ENCODE measurements at regions not wholly inside any gene's neighbourhood (a gene's known extent, or its start where the extent isn't known, plus 50 kb on each side); places are given as distances from the start of the nearest gene placed in this dataset.

DNA sequence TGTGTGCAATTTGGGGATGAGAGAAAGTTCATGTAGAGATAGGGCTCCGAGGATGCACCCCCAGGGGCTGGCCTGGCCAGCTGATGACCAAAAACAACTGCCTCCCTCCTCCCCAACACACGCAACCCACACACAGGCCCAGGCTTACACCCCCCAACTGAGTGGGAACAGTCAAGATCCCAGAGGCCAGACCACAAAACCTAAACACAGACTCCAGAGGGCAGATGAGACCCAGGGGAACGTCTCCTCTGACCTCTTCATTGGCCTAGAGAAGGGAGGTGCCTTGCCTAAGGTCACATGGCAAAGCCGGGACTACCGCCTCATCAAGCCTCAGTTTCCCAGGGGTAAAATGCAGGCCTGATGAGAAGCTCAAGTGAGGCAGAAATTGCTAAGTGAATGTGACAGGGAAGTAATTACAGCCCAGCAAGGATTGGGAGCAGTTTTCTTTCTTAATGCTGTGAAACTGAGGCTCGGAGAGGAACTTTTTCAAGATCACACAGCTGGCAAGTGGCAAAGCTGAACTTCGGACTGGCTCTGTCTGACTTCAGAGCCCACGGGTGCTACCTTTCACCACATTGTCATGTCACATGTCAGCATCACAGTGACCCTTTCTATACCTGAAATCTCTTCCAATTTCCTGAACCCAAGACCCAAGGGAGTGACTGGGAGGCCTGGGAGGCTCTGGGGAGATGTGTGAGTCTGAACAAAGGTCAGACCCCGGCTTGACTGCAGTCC, 69.9 kb upstream of the WNT11 start:
- no peak for DNase-seq

DNA sequence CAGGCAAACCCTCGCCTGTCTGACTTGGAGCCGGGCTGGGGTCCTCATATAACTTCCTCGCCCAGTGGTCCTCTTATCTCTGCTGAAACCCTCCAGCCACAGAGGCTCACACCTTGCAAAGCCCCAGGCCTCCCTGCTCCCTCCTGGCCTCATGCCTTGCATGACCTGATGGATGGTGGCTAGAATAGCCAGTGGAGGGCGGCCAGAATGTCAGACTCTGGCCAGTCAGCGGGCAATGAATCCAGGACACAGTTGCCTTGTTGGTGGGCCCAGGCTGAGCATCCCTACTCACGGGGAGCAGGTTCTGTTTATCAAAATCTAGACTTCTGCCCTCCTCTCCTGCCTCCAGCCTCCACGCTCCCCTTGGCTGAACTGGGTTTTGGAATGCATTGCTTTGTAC, 69.1 kb upstream of the WNT11 start:
- DNase-seq, result no peak

DNA sequence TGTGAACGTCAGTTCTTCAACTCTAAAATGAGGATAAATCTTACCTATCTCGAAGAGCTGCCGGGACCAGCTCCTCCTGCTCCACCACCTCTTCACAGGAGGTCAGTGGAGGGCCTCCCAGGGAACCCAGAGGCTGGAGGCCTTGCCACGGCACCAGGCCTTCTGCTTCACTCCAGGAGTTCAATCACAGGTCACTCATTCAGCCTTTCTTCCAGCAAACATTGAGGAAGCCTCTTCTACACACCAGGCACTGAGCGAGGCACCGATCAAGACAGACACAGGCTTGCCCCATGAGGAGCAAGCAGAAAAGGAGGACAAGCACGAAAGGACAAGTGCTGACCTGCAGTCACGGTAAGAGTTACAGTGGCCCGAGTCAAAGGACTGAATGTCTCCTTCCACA, 64.8 kb upstream of the WNT11 start:
- no peak for DNase-seq

DNA sequence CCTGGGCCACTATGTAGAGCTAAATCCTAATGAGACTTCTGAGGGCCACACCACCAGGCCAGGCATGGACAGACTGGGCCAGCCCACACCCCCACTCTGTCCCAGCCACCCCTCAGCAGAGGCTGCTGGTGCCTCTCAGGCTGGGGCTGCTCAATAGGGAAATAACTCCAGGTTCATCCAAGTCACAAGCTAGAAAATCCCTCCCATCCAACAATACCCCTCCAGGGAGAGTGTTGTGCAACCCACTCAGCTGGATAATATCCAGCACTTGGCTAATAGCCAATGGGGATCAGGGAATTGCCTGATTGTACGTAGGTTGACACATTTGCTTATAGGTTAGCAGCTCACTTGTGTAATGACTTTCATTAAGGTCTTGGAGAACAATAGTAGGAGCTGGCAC, 64.1 kb upstream of the WNT11 start:
- DNase-seq, result no peak

DNA sequence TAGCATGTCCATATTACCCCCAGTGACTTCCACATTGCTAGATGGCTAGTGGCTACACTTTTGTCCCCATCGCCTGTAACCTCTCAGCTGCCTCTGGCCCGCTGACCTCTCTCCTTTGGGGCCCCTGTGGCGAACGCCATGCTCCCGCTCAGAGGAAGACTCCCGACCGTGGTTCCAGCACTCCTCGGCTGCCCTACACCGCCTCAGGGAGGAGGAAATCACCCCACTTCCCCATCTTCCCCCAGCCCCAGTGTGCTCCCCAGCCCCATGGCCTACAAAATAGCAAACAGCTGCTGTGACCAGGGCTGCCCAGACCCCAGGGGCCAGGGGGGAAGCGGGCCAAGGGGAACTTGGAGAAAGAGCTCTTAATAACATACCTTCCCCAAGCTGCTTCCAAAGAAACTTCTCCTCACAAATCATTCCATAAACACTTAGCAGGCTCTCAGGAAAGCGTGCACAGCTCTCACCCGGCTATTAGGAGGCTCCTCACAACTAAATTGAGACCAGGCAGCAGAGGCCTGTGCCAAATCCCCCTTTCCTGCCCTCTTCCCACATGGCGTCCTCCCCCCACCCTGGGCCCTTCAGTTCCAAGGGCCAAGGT, 63.5 kb upstream of the WNT11 start:
- no peak for DNase-seq

DNA sequence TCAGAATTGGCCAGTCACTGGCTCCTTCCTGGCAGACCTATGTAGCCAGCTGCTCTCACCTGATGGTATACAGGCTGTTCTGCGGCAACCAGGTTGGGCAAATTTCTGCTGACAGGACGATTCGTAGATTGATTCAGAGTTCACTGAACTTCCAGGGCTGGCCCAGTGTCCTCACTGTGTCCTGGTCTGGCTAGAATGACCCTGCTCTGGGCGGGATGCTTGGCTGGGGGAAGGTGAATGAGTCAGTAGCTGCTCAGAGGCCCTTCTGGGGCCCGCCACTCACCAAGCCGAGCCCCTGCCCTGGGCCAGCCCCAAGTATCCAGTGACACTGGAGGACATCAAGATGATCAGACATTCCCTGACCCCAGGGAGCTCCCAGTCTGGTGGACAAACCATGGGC, 62.9 kb upstream of the WNT11 start:
- DNase-seq, result no peak

DNA sequence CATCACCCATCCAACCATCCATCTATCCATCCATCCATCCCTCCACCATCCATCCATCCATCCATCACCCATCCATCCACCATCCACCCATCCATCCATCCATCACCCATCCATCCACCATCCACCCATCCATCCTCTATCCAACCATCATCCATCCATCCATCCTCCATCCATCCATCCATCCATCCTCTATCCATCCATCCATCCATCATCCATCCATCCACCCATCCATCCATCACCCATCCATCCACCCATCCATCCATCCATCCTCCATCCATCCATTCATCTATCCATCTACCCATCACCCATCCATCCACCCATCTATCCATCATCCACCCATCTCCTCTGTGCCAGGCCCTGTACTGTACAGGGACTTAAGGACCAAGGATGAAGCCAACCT, 62.2 kb upstream of the WNT11 start:
- no peak for DNase-seq

DNA sequence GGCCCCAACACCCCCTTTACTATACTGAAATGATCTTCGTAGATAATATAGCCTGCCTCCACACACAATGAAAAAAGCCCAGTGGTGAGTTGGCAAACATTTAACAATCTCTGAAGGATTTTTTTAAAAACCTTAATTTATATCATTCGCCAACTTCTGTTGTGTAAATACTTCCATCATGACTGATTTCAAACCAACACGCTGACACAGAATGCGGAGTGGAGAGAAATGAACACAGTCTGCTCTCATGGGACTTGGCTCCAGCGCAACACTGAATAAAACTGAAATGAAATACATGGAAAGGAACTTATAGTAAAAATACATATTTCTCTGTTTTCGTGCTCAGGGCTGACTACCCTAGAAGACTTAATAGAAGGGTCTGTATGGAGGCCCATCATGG, 61.3 kb upstream of the WNT11 start:
- no peak for DNase-seq

DNA sequence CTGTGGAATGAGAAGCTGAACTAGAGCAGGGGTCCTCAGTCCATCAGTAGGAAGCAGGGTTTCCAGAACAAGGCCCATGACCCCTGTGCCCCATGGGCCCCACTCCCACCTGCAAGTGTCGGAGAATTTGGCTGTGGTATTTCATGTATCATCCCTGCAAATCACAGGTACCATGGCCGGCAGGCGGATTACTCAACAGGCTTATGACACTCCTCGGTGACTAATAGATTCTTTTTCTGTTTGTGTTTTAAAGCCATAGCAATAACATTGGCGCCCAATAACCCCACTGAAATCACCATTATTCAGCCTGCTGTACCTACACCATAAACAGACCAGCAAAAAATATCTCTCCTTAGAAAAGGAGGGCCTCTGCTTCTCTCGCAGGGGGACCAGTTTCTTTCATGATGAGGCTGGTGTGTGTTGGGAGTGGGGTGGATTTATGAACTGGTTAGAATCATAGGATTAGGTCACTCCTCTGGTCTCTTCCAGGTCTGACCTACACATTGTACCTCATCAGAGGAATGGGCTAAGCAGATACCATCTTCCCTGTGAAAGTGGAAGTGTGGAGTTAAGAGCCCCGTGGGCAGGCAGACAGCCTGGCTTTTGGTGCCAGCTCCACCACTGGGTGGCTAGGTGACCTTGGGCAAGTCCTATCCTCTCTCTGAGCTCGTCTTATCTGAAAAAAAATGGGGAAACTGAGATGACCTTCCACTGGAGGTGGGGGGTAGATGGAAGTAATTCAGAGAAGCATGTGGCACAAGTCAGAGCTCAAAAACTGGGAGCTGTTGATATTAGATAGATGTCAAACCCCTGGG, 60.2 kb upstream of the WNT11 start:
- no peak for DNase-seq

DNA sequence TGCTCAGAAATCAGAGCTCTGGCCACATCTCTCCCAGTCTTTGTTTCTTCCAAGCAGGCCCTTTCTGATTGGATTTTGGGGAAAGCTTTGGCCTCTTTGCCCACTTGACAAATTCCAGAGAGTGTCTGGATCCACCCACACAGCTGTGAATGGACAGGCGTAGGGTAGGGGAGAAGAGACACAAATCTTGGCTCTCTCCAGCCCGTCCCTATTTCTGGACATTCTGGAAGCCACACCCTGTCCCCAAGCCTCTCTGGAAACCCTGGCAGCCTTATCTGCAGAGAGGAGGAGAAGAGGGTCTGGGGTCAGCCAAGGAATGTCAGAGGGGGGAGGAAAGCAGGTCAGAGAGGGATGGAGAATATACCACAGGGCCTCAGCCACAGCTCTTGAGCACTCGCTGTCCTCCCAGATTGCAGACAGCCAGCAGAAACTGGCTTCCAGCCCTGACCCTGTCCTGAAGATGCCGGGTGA, 59.5 kb upstream of the WNT11 start:
- DNase-seq, result no peak

DNA sequence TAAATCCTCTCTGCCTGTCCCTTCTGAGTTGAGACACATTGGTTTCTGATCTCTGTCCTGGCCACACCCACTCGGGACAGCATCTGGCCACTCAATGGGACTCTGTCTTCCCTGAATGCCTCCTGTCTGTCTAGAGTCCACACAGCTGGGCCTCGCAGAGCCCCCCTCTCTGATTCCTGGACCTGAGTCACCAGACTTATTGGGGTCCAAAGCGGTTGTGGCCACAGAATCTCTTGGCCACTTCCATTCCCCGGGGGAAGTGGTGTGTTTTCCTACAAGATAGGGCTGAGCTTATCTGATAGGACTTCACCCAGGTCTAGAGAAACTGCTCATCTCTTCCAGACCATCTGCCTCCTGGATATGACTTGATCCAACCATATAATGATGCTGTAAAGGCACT, 57.4 kb upstream of the WNT11 start:
- no peak for DNase-seq

DNA sequence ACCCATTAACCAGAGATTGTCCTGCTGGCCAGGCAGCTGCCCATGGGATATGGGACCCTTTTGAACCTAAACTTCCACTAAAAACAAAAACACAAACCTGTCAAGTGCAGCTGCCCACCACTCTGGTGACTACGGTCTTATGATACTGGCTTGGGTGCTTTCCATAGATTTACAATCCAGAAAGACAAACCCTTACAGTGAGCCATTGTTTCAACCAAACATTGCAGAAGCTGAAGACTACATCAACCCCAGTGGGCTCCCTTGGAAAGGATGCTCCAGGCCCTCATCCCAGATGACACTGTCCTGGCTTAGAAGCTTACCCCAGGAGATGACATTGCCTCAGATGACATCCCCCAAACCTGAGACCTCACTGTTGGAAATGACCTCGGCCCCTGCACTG, 56.9 kb upstream of the WNT11 start:
- DNase-seq, result no peak

DNA sequence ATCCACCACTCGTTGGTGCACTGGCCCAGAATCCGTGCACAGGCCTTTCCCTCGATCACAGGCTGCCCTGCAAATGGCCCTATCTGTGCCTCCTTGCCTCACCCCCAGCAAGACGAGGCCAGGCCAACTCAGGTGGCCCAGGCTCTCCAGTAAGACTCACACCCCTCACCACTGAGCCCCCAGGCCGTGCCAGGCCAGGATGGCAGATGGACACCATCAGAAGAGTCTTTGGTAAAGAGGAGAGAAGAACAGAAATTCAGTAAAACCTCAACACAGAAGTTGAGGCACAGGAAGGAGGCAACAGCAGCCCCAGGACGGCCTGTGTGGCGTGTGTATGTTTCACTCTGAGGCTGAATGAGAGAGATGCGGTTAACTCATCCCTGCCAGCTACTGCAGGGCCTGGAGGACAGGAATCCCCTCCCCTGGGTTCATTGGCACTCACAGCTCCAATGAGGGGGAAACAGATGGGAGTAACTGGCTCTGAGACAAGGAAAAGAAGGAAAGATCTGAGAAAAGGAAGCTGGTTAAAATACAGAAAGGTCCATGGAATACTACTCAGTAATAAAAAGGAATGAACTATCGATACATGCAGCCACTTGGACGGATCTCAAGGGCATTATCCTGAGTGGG, 54.1 kb upstream of the WNT11 start:
- no peak for DNase-seq

DNA sequence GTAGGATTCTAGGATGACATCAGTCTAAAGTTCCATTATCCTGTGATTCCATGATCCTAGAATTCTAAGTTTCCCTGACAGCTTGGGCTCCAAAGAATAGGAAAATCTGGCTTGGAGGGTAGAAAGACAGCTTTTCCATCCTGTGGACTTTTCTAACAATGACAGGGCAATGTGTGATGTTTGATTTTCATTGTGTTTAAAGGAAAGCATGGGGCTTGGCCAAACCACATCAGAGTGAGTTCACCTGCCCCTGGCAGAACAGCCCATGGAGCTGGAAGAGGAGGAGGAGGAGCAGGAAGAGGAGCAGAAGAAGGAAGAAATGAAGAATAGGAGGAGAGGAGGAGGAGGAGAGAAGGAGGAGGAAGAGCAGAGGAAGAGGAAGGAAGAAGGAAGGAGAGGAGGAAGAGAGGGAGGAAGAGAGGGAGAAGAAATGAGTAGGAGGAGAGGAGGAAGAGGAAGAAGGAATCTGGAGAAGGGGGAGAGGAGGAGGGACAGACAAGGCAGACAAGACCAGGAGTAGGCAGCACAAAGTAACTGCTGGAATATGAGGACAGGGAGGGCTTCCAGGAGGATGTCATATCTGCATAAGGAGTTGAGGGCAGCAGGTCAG, 53.1 kb upstream of the WNT11 start:
- no peak for DNase-seq

DNA sequence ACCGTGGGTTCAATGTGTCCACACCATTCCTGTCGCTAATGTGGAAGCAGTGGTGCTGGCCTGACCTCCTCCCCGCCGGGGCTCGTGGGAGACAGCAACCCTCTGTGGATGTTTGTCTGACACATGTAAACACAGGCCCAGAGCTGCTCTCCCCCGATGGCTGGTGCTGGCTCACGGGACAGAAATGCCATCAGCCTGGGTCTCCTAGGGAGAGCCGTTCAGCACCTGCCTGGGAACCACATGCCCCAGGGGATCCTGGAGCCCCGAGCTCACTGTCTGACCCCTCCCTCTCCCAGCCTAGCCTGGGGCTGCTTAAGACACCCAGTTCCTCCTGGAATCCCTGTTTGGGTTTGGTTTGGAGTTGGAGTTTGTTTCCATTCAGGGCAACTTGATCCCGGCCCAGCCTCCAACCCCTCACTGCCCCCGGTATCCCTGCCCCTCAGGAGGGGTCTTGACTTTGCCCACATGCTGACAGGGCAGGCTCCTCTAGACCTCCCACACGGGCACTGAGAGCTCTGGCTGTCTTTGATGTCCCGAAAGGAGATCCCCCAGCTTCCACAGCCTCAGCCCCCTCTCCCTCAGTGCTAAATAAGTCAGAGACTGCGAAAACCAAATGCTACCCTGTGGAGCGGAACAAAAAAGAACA, 50.9 kb upstream of the WNT11 start:
- DNase-seq, result peak; percentile 77

DNA sequence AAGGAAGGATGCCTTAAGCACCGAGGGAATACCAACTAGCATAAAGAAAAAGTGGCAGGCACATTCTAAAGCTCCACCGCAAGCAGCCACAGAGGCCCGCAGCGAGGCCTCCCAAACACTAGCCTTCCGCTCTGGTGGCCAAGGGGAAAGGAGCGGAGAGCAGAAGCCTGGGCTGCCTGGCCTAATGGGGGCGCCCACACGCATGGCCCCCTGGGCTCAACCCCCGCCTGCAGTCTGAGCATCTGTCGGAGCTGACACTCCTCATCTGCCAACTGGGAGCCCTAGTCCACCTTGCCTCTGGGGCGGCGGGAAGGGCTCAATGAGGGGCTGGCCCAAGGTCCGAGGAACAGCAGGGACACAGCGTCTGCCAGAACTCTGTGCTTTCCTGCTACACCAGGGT, 50.1 kb upstream of the WNT11 start:
- no peak for DNase-seq
